C4-2B (cell line): ENCODE measurements at regions not wholly inside any gene's neighbourhood (a gene's known extent, or its start where the extent isn't known, plus 50 kb on each side); places are given as distances from the start of the nearest gene placed in this dataset.

Source experiments
- ZFX ChIP-seq: fragments of 450-650 bp; IDR thresholded peaks from 2 replicates; pipeline ENCODE4 v1.6.1; 2017
- TF ChIP-seq, protein P1 (sequence below): fragments of 450-650 bp; conservative IDR thresholded peaks from 2 replicates; pipeline ENCODE4 v1.5.1; 2017; ENCODE audit warnings: mild to moderate bottlenecking

DNA sequence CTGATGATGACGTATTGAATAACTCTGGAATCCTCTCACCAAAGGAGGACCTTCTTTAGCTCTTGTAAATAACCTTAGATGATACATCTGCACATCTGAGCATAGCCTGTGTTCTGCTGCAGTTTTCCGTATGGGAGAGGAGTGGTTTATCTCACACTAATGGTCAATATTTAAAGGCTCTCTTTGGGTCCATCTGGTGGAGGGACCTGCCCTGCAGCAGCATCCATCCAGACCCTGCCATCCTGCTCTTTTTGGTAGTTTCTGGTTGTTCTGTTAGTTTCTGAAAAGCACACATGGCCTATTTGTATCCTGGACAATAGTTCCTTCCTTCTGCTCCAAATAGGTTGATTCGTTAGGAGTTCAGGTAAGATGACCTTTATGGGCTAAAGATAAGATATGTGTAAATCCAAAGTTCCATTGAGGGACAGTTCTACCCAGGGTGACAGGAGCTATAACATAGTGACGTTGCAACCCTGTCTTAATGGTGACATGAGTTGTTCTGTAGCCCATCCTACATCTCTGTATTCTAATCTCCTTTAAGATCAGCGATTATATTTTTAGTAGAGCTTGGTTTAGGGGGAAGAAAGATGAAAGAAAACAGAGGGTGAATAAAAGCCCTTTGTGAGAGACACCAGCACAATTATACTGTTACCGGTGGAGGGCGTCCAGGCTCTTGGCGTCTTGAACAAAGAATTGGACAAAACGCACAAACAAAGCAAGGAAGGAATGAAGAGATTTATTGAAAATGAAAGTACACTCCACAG, 60.0 kb upstream of the KLF14 start:
- TF ChIP-seq, protein P1, sequence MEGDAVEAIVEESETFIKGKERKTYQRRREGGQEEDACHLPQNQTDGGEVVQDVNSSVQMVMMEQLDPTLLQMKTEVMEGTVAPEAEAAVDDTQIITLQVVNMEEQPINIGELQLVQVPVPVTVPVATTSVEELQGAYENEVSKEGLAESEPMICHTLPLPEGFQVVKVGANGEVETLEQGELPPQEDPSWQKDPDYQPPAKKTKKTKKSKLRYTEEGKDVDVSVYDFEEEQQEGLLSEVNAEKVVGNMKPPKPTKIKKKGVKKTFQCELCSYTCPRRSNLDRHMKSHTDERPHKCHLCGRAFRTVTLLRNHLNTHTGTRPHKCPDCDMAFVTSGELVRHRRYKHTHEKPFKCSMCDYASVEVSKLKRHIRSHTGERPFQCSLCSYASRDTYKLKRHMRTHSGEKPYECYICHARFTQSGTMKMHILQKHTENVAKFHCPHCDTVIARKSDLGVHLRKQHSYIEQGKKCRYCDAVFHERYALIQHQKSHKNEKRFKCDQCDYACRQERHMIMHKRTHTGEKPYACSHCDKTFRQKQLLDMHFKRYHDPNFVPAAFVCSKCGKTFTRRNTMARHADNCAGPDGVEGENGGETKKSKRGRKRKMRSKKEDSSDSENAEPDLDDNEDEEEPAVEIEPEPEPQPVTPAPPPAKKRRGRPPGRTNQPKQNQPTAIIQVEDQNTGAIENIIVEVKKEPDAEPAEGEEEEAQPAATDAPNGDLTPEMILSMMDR: peak; percentile 22; the same call in 1 of the 2 replicates
- TF ChIP-seq ZFX: no peak
